ENCODE measurements at regions not wholly inside any gene's neighbourhood (a gene's known extent, or its start where the extent isn't known, plus 50 kb on each side); places are given as distances from the start of the nearest gene placed in this dataset.

GRCh38 chr15:31263751-31264558 lies 62.7 kb upstream of the KLF13 start:
- TF ChIP-seq CTCF (conservative IDR thresholded peaks at IDR 0.05; ENCODE audit: control insufficient read depth, insufficient read depth, low read depth, low read length): no peak
- DNase-seq (ENCODE audit: low read depth): no peak
- H3K4me3 ChIP-seq (ENCODE audit: control insufficient read depth, low read depth, low read length): no peak overlapping the region

- no peak overlapping the region for H3K4me3 ChIP-seq (ENCODE audit: control insufficient read depth, low read depth, low read length)
- no peak for TF ChIP-seq CTCF (conservative IDR thresholded peaks at IDR 0.05; ENCODE audit: control insufficient read depth, insufficient read depth, low read depth, low read length)
- DNase-seq (ENCODE audit: low read depth): no peak
These were observed 62.0 kb upstream of the KLF13 start for GRCh38 chr15:31264559-31265089.

GRCh38 chr15:31265090-31265870 lies 61.4 kb upstream of the KLF13 start:
- TF ChIP-seq CTCF (conservative IDR thresholded peaks at IDR 0.05; ENCODE audit: control insufficient read depth, insufficient read depth, low read depth, low read length): no peak
- DNase-seq (ENCODE audit: low read depth): no peak
- H3K4me3 ChIP-seq (ENCODE audit: control insufficient read depth, low read depth, low read length): no peak overlapping the region

GRCh38 chr15:31265871-31266711 lies 60.5 kb upstream of the KLF13 start:
- DNase-seq (ENCODE audit: low read depth): no peak
- no peak overlapping the region for H3K4me3 ChIP-seq (ENCODE audit: control insufficient read depth, low read depth, low read length)
- no peak for TF ChIP-seq CTCF (conservative IDR thresholded peaks at IDR 0.05; ENCODE audit: control insufficient read depth, insufficient read depth, low read depth, low read length)

- no peak overlapping the region for H3K4me3 ChIP-seq (ENCODE audit: control insufficient read depth, low read depth, low read length)
- no peak for DNase-seq (ENCODE audit: low read depth)
- no peak for TF ChIP-seq CTCF (conservative IDR thresholded peaks at IDR 0.05; ENCODE audit: control insufficient read depth, insufficient read depth, low read depth, low read length)
These were observed 59.9 kb upstream of the KLF13 start for GRCh38 chr15:31266712-31267111.

All from fibroblast of mammary gland (primary cell).